ENCODE measurements at regions not wholly inside any gene's neighbourhood (a gene's known extent, or its start where the extent isn't known, plus 50 kb on each side); places are given as distances from the start of the nearest gene placed in this dataset.

DNA sequence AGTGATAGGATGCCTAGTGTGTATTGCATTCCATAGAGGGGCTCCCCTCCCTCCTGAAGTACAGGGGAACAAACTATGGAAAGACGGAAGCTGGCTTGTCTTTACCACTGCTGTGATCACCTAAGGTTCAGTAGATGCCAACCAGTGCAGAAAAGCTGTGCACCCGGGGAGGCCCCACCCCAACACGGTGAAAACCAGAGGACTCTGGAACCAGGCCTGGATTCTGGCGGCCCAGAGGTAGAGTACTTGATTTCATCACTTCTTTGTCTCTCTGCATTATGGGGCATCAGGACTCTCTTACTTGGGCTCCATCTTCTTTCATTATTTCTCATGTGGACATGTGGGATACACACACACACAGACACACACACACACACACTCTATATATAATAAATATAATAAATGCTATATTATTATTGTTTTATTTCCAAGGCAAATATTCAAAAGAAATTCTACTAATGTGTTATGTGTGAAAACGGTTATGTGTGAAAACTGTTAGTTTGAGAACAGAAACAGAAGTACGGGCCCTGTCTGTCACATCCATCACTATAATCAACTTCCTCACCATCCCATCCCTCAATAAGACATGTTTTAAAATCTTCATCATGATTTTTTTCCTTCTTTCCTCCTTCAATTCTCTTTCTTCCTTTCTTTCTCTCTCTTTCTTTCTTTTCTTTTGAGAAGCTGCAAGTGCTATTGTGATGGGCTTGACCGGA is 152.4 kb upstream of the CMC1 start:
- no peak for DNase-seq

DNA sequence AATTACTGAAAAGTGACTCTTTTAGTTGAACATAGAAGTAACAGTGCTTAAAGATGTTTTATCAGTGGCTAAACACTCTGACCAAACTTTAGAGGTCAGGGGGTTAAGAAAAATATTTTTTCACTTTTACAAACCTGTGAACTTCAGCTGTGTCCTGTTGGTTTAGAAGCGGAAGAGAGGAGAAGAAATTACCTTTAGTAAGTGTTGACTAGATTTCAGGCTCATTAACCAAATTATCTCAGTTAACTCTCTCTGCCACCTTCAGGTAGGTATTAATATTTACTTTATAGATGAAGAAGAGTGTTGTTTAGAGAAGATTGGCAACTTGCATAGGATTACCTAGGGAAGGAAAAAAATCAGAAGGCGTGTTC is 151.9 kb upstream of the CMC1 start:
- DNase-seq = no peak

DNA sequence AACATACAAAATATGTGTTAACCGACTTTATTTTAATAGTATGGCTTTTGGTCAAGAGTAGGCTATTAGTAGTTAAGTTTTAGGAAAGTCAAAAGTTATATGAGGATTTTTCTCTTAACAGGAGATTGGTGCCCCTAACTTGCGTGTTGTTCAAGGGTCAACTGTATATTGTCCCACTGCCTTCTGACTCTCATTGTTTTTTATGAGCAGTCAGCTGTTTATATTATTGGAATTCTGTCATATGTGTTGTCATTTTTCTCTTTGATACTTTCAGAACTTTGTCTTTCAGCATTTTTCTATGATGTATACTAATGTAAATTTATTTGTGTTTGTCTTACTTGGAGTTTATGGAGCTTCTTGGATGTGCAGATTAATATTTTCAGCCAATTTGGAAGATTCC is 142.1 kb upstream of the CMC1 start:
- DNase-seq = no peak

DNA sequence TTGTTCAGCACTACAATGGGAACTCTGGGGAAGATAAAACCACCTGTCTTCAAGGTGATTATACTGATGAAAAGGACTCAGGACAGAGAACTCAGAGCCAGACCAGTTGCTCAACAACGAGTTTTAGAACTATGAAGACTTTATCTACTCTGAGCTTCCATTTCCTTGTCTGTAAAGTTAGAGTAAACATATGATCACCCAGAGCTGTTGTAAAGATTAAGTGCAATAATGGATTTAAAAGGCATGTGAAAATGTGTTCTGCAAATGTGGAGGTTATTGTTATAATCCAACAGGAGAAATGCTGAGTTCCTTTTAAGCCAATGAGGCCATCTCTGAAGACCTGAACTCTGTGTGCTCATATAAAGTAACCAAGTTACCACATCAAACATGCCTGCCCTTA is 139.7 kb upstream of the CMC1 start:
- DNase-seq = no peak

DNA sequence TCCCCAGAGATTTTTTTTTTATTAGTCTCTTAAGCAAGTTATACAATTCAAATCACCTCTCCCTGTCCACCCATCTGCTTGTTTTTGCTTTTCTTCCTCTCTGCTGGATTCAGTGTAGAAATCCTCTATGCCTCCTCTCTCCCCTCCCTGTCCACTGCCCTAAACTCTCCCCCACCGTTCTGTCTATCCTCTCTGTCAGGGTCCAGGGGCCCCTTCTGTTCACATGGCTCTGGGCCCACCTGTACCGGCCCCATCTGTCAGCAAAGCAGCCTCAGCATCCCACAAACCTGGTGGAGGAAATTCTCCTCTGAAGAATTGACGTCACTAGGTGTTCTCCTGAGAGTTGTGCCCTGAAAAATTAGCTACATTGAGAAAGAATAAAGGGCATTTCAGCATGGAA is 137.6 kb upstream of the CMC1 start:
- no peak for DNase-seq

DNA sequence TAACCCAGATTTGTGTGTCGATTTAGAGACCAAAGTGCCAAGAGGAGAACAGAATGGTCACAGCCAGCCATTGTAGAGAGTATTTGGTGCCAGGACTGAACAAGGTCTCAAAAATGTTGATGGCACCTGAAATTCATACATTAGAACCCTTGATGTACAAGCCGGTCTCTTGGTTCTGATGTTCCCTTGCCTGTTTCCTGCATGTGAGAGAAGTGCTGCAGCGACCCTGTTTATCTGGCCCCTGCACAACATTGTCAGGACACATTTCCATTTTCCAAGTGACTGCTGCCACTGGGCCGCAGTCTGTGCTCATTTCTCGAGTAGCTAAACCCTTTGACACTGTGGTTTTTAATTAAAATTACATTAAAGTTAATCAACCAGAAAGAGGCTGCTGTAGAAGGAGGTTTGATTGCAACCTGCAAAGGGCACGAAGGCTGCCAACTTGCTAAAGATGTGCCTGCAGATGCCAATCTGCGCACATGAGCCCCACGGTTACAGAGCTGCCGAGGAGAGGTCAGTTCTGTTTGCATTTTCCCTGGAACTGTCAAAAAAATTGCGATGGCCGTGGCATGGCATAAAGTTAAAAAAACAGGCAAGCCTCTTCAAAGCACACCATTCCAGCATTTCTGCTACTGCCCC is 136.4 kb upstream of the CMC1 start:
- no peak for DNase-seq

DNA sequence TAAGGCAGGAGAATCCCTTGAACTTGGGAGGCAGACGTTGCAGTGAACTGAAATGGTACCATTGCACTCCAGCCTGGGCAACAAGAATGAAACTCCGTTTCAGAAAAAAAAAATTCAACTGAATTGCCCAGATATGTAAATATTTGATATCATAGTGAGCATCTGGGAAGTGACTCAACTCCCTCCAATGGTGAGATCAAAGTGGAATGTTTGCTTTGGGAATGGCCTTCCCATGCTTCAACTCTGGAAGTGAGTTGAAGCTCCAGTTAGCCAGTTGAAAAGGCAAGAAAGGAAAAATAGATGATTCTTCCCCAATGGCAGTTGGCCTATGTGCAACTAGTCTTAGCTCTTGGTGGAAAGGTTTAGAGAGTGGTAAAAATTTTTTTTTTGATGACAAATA is 131.6 kb upstream of the CMC1 start:
- DNase-seq = no peak

DNA sequence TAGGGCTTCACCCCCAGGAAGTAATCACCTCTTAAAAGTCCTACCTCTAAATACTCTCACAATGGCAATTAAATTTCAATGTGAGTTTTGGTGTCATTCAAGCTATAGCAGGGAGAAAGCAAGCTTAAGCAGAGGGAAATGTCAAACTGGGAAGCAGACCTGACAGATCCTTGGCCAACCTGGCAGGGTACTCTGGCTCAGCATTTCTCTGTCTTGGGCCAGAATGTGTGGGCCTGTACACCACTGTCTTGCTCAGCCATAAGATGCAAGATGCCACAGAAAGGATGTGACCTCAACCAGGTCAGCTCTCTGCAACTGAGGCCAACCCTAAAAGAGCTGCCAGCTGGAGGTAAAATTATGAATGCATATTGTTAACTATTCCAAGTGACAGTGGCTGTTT is 130.6 kb upstream of the CMC1 start:
- DNase-seq = no peak

DNA sequence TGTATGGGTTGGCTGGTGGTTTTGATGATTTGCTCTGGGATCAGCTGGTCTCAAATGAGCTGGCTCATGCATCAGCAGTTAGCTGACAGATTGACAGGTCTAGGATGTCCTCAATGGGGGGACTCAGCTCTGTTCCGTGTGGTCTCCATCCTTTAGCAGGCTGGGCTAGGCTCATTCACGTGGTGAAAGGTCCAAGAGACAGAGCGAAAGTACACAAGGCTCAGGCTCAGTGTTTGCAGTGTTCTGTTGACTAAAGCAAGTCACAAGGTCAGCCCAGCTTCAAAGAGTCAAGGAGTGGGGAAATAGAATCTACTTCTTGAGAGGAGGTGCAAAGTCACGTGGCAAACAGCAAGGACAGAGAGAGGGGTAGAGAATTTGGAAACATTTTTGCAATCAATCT is 126.5 kb upstream of the CMC1 start:
- no peak for DNase-seq

DNA sequence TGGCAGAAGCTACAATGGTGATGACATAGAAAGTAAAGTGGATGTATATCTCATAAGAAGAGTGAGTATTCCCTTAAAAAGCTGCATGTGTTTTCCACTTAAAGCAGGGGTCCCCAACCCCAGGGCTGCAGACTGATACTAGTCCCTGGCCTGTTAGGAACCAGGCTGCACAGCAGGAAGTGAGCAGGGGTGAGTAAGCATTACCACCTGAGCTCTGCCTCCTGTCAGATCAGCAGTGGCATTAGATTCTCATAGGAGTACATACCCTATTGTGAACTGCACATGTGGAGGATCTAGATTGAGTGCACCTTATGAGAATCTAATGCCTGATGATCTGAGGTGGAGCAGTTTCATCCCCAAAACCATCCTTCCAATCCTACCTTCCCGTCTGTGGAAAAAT is 126.1 kb upstream of the CMC1 start:
- no peak for DNase-seq

DNA sequence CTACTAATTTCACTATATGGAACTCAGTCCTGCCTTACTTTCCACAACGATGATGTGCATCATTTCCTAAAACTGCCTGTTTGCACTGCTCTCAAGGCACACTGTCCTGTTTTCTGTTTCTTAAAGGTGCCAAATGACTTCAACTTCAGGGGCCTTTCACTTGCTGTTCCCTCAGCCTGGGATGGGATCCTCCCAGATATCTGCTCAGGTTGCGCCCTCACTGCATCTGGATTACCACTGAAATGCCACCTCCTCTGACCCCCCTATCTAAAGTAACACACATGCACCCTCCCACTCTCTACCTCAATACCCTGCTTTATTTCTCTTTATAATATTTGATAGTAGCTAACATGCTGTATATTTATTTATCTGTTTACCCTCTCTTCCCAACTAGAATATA is 123.8 kb upstream of the CMC1 start:
- no peak for DNase-seq

DNA sequence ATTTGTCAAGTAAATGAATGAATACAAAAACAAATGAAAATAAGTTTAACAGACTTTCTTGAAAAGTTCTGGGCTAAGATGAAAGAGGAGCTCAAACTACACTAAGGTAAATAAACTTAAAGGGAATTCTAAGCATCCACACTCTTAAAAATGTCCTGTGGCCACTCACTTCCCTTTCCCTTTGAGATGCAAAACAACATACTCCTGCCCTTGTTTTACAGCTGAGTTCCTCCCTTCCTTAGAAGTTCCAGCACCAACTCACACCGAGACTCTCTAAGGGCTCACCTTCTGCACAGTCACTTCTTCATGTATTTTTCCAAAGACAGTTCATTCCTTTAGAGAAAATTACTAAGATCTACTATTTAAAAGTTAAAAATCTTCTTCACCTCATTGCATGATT is 123.3 kb upstream of the CMC1 start:
- DNase-seq = no peak

DNA sequence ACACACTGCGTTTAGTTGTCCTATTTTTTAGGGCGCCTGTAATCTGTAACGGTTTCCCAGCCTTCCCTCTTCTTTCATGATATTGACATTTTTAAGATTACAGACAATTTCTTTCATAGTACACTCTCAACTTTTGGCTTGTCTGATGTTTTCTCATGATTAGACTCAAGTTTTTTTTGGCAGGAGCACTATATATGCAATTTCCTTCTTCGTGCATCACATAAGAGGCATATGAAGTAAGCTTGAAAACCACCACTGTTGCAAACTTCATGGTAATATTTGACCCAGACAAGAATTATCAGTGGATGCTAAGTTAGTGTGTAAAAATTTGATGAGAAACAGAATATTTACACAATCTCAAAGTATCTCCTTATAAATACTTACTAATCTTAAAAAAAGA is 119.2 kb upstream of the CMC1 start:
- no peak for DNase-seq

DNA sequence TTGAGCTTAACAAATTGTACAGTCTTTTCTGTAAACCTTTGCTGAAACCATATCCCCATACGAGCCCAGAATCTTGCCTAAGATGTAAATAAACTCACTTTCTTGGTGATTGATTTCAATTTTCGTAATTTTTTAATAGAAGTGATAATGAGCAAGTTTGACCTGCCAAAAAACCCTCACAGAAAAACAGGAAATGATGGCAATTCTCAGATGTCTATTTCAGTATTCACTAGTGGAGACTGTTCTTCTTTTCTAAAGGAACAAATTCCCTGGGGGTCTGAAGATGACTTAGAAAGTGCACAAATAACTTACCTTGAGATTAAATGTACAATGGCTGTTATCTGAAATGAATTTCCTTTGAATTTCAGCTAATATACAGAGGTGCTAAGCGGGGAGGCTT is 116.5 kb upstream of the CMC1 start:
- DNase-seq = no peak

DNA sequence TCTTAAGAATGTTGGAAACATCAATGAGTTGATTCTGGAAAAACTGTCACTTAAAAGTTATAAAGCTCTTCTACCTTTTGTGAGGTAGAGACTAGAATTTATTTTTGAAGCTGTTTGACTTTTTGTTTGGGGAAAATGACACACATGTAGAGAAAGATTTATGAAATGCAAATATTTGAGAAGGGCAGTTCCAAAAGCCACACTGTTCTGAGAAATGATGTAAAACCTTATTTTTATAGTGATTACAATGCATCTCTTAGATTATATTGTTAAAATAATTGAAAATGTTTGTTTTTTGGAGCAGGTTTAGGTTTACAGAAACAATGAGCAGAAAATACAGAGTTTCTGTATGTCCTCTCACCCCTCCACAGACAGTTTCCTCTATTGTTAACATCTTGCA is 116.1 kb upstream of the CMC1 start:
- DNase-seq = no peak

DNA sequence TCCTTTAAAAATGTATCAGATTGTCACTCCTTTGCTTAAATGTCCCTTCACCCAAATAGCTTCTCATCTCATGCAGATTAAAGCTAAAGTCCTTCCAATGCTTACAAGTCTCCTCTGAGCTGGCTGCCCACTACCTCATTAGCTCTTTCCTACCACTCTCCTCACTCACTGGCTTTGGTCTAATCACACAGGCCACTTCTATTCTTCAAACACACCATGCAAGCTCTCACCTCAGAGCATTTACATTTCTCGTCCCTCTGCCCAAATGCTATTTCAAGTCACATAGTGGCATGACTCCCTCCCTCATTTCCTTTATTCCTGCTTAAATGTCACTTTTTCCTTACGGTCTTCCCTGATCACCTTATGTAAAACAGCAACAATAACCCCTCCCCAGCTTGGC is 110.6 kb upstream of the CMC1 start:
- DNase-seq = no peak

DNA sequence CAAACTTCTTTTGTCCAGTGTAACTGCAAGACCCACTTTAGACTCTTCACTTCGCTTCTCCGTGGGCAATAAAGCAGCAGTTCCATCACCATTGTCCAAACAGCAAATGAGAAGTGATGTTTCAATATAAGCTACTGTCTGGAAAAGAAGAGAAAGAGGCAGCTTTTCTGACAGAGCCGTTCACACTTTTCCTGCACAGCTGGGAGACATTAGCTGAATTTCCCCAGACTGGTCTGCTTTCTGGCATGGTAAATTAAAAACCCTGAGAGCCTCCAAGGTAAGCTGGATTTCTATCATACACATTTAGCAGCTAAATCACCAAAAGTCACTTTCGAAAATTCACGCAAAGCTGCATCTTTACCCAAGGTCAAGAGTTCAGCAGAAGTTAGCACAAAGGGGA is 108.5 kb upstream of the CMC1 start:
- DNase-seq = no peak

DNA sequence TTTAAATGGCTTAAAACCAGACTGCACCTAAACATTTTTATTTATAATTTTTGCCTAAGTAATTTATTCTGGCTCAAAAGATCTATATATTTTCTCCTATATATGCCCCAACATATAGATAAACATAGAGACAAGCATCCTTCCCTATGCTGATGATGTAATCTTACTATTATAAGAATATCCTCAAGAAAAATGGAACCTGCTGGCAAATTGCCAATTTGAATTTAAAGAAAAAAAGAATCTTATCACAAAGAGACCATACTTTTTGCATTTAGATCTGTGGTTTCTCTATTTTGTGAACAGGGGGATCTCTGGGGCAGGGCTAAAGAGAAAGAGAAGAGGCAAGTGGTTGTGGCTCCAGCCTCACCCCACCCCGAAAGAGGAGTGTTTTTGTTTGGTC is 107.2 kb upstream of the CMC1 start:
- DNase-seq = no peak

DNA sequence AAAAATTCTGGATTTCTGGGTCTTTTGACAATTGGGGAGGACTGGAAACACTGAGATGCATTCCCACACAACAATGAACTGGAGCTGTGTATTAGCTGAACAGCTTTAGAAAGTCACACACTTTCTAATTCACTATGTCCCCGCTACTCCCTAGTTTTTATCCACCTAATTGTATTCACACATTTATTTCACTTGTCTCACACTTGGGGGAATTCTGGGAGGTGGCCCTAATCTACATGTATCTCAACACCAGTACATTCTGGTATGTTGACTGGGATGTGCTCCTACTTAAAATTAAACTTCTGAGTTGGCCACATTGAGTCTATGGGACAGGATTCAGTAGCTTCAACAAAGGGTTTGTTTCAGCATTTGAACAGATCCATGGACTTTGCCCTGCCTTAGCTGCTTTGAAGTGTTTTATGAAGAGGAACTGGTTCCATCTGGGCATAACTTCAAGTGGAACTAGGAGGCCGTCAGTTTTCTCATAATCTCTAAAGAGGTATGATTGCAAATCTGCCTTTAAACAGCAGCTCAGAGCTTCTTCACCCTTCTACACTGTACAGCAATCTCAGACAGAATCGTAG is 106.5 kb upstream of the CMC1 start:
- DNase-seq = no peak

DNA sequence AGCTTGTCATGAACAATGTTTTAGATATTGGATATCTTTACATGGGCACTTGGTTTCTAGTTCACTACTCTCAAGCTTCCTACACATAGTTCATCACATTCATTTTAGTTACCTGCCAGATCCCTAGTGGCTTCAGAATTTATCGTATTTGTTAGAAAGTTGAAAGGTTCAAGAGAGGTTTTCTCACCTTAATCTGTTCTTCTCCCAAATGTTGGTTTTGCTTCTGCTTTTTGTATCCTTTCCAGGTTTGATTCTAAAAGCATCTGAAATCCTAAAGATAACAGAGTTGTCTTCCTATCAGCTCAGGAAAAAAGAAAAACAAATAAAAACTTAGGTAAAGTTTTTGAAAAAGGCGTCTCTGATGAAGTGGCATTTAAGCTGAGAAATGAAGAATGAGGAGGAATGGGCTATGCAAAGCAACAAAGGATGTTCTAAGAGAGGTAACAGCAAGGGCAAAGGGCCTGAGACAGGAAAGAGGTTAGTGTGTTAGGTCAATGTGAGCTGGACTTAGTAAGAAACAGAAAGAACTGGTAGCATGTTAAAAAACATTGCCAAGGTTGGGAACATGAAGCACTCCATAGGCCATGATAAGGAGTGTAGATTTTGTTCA is 104.7 kb upstream of the CMC1 start:
- no peak for DNase-seq

DNA sequence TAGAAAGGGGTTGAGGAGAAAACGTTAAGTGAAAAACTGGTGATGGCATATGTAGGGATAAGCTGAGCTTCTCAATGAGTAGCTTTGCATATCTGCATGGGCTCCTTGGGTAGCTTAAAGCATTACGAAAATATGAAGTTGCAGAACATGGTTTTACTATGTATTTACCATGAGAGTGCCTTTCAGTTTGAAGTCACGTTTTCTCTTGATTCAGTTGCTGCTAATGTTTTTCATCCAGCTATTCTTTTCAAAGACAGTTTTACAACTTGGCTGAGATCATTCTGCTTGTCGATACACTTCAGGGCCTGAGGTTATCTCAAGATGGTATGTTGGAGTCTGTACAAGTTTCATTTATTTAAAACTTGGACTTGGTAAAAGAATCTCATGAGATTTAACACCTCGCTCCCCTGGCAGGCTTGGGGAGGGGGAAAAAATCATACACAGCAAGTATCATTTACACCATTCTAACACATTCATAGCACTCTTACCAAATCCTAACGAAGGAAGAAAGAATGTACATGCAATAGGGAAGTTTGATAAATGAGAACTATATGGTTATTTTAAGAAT is 103.3 kb upstream of the CMC1 start:
- DNase-seq = no peak

DNA sequence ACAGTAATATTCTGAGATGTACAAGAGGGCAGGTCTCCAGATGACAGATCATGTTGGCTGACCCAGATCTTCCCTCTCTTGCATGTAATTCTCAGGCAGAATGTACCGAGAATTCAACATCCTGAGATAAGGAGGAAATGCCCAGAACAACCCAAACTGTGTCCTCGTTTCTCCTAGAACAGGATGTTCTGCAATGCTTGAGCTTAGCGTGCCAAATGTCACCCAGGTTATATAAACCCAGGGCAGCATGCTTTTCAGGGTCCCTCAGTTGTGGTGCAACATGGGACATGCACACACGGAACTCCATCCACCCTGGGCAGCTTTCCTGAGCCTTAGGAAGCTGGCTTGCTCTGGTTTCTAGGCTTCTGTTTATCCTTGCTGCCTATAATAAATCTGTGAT is 102.1 kb upstream of the CMC1 start:
- DNase-seq = no peak

DNA sequence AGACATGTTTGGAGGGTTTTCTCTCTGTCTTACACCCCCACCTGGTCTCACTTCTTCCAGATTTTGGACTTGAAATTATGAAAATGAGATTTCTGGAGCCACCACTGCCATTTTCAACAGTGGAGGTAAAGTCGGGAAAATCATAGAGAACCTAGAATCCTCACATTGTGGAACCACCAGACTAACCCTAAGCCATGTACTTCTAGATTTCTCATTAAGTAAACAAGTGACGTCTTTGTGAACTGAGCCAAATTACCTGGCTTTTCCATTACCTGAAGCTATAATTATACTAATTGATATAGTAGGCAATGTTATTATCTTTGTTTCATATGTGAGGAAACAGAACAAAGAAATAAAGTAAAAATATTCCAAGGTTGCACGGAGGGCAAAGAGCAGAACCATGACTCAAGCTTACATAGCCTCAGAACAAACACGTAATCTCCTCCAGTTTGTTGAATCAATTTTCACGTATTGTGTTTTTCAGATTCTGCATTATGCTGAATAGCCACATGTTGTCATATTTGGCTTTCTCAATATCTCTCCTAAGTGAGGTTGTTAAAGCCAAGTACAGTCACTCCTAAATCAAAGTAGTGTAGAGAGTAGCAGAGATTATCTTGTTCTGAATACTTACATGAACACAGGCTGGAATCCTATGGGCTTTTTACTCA is 101.3 kb upstream of the CMC1 start:
- no peak for DNase-seq

All from renal pelvis (tissue), 1 donor.